Fibroblast of the aortic adventitia (primary cell): ENCODE measurements at regions not wholly inside any gene's neighbourhood (a gene's known extent, or its start where the extent isn't known, plus 50 kb on each side); places are given as distances from the start of the nearest gene placed in this dataset.

Source experiments
- DNase-seq: peaks from one replicate; pipeline ENCODE4 v3.0.0-alpha.2; 2010; ENCODE audit warnings: low read depth
- H3K4me3 ChIP-seq: 2 replicates; pipeline ENCODE4 v1.5.1; 2011; ENCODE audit warnings: low read depth, mild to moderate bottlenecking, control low read depth, low read length, moderate library complexity
- TF ChIP-seq, protein P1 (sequence below): IDR thresholded peaks from 2 replicates; pipeline ENCODE4 v1.5.1; 2011; ENCODE audit warnings: mild to moderate bottlenecking, low read length, control low read depth, inconsistent platforms; ENCODE audit not compliant: insufficient read depth

DNA sequence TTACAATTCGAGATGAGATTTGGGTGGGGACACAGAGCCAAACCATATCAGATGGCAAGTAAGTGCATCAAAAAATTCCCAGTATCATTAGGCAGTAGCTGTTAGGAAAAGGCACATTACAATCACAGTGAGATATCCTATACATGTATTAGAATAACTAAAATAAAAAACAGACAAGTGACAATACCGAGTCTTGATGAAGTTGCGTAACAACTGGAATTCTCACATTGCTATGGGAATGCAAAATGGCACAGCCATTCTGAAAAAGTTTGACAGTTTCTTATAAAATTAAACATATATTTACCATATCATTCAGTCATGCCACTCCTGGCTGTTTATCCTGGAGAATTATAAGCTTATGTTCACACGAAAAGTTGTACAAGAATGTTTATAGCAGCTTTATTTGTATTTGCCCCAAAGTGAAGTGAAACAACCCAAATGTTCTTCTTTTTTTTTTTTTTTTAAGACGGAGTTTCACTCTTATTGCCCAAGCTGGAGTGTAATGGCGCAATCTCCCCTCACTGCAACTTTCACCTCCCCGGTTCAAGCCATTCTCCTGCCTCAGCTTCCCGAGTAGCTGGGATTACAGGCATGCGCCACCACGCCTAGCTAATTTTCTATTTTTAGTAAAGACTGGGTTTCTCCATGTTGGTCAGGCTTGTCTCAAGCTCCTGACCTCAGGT, 93.1 kb upstream of the TLE1 start:
- TF ChIP-seq, protein P1, sequence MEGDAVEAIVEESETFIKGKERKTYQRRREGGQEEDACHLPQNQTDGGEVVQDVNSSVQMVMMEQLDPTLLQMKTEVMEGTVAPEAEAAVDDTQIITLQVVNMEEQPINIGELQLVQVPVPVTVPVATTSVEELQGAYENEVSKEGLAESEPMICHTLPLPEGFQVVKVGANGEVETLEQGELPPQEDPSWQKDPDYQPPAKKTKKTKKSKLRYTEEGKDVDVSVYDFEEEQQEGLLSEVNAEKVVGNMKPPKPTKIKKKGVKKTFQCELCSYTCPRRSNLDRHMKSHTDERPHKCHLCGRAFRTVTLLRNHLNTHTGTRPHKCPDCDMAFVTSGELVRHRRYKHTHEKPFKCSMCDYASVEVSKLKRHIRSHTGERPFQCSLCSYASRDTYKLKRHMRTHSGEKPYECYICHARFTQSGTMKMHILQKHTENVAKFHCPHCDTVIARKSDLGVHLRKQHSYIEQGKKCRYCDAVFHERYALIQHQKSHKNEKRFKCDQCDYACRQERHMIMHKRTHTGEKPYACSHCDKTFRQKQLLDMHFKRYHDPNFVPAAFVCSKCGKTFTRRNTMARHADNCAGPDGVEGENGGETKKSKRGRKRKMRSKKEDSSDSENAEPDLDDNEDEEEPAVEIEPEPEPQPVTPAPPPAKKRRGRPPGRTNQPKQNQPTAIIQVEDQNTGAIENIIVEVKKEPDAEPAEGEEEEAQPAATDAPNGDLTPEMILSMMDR = no peak
- H3K4me3 ChIP-seq = no peak overlapping the region
- no peak for DNase-seq

DNA sequence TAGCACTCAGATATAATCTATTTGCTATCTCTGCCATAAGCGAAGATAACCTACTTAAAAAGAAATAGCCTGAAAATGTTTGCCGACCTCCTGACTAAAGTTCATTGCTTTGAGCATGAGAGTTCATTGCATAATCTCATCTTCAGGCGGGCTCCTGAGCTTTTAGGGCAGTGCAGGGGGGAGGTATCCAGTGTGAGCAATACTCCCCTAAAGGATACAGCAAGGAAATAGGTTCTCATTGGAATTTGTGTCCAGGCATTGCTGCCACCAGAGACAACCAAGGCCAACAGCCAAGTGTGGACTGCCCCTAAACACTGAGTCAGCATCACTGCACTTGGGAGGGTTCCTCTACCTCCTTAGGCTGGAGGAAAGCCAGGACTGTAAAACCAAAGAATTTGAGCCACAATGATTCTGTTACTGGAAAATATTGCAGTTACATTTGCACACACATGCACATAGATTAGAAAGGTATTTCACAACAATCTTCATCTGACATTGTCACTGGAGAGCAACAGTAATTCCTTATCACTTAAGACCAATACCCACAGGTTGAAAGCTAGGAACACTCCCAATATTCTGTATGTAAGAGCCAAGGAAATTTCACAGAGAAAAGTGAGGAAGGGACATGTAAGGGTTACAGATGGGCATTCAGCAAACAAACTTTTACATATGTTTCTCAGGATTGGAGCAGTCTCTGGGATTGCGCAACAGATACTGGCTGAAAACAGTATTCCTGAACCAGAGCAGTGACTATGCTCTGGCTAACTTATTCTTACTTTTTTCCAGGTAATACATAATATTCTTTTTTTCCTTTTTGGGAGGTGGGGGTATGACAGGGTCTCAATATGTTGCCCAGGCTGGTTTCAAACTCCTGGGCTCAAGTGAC, 98.6 kb upstream of the TLE1 start:
- peak; percentile 99 for DNase-seq
- TF ChIP-seq, protein P1 = peak; percentile 51
- H3K4me3 ChIP-seq = no peak overlapping the region

DNA sequence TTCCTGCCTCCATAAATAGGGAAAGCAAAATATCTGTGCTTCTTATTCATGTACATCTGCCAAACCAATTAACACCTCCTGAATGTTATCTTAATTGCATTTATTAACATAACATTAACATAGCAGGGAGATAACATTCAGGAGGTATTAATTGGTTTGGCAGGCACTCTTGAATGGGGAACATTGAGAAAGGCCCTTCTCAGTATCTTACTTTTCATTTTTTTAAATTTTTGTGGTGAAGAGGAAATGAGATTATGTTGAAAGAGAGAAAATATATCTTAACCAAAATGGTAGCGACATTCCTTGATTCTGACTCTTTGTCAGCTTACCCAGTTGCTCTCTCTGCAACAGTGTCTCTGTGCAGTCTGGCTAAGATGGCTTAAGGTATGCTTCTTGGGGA, 100.4 kb upstream of the TLE1 start:
- TF ChIP-seq, protein P1 = no peak
- peak; percentile 78 for DNase-seq
- no peak overlapping the region for H3K4me3 ChIP-seq

DNA sequence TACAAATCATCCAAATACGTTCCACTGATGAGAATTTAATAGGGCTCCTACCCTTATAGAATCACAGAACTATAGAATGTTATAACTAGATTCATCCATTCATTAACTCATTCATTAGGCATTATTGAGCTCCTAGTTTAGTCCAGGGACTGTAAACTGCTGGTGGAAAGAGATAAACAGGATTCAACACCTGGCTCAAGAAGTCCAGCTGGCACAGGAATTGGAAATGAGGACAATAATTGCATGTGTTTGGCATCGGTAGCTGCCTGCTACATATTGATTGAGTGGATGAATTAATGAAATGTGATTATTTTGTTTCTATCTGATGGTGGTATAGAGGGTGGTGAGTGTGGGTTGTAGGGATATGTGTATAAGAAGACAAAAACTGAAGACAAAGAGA, 100.8 kb upstream of the TLE1 start:
- no peak overlapping the region for H3K4me3 ChIP-seq
- DNase-seq = no peak
- TF ChIP-seq, protein P1 = no peak

DNA sequence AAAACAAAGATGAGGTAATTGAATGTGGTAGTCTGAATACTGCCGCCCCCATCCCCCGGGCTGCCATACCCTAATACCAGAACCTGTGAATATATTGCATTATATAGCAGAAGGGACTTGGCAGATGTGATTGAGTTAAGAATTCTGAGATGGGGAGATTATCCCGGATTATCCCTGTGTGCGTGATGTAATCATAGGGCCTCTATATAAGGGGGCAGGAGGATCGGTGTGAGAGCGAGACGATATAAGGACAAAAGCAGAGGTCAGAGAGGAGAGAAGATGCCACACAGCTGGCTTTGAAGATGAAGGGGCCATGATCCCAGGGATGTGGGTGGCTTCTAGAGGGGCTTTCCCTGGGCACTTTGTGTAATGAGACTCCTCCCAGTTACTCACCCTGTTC, 101.7 kb upstream of the TLE1 start:
- DNase-seq = no peak
- TF ChIP-seq, protein P1 = no peak
- no peak overlapping the region for H3K4me3 ChIP-seq

DNA sequence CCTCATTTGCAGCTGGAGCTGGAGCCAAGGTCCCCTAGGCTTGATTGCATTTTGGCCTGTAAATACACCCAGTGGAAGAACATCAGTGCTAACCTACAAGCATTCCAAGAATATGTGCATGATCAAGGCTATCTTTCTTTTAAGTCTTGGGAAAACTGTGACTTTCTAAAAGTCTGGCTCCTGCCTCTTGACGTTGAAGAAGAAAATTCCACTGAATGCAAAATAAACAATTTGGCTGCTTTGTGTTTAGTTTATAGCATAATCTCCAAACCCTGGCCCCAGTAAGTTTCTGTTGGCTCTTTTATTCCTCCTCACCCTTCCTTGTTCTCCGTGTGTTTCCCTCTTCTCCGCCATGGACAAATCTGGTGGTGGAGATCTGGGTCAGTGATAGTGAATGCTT, 109.3 kb upstream of the TLE1 start:
- TF ChIP-seq, protein P1 = no peak
- H3K4me3 ChIP-seq = no peak overlapping the region
- peak; percentile 63 for DNase-seq
